Panc1 (cell line): ENCODE measurements at regions not wholly inside any gene's neighbourhood (a gene's known extent, or its start where the extent isn't known, plus 50 kb on each side); places are given as distances from the start of the nearest gene placed in this dataset.

Experiments
- ATAC-seq: fragments of 200-7000 bp; cut with Tn5 transposase; 2 replicates; pipeline ENCODE4 v1.9.1; 2020; ENCODE audit warnings: mild to moderate bottlenecking, moderate library complexity
- BruUV-seq: library from RNA; stranded (reverse); fragments of 400-500 nt; replicated peaks from 2 replicates; lab custom pipeline; 2021; lab: Mats Ljungman, UMichigan
- CTCF ChIA-PET: fragments of 300-600 bp; sonication (Branson Sonifier 250); formaldehyde crosslinking; loops from one replicate; lab custom pipeline; 2022; ENCODE audit warnings: antibody characterized with exemption; lab: Charles Lee
- POLR2A ChIA-PET: fragments of 300-600 bp; sonication (Branson Sonifier 250); formaldehyde crosslinking; loops from one replicate; lab custom pipeline; 2022; ENCODE audit warnings: antibody characterized with exemption; lab: Charles Lee
- DNase-seq: peaks from one replicate; pipeline ENCODE4 v3.0.0-alpha.2; 2010; ENCODE audit warnings: low read depth, low spot score
- H3K27ac ChIP-seq: 2 replicates; pipeline ENCODE4 v1.5.1; 2011; ENCODE audit warnings: mild to moderate bottlenecking, low read length, inconsistent platforms
- H3K27me3 ChIP-seq: fragments of 200-500 bp; sonication (Bioruptor generic); 2 replicates; pipeline ENCODE4 v1.6.0; 2014; ENCODE audit warnings: low read length, inconsistent platforms; ENCODE audit not compliant: control insufficient read depth, insufficient read depth
- H3K36me3 ChIP-seq: fragments of 200-500 bp; sonication (Bioruptor generic); 2 replicates; pipeline ENCODE4 v1.5.1; 2014; ENCODE audit warnings: inconsistent platforms, mild to moderate bottlenecking, low read length, moderate library complexity; ENCODE audit not compliant: control insufficient read depth, insufficient read depth
- H3K4me1 ChIP-seq: 2 replicates; pipeline ENCODE4 v1.5.1; 2011; ENCODE audit warnings: inconsistent platforms, mild to moderate bottlenecking, low read length, moderate library complexity; ENCODE audit not compliant: control insufficient read depth, insufficient read depth
- H3K4me3 ChIP-seq, 2 experiments: 2 replicates each; pipeline ENCODE4 v1.5.1; 2011 to 2012; ENCODE audit warnings: low read depth in 2 of 2, low read length in 2 of 2, mild to moderate bottlenecking in 2 of 2, inconsistent platforms in 1 of 2, moderate library complexity in 1 of 2
- H3K9me3 ChIP-seq: fragments of 200-500 bp; sonication (Bioruptor generic); 2 replicates; pipeline ENCODE4 v1.5.1; 2014; ENCODE audit warnings: low read depth, mild to moderate bottlenecking, inconsistent platforms, low read length, moderate library complexity; ENCODE audit not compliant: control insufficient read depth, insufficient read depth
- POLR2AphosphoS5 ChIP-seq: IDR thresholded peaks from 2 replicates; pipeline ENCODE4 v1.6.1; 2012; ENCODE audit warnings: mild to moderate bottlenecking, low read depth, low read length, moderate library complexity
- SIN3A ChIP-seq: IDR thresholded peaks from 2 replicates; pipeline ENCODE4 v1.6.1; 2012; ENCODE audit warnings: low read depth, mild to moderate bottlenecking, low read length, moderate library complexity, borderline replicate concordance; ENCODE audit not compliant: insufficient read depth
- in situ Hi-C: cut with HindIII; loops from 2 replicates; pipeline ENCODE4 v1.10.0; 2016; ENCODE audit warnings: low sequenced_read_pairs, low pct_unique_long_range_greater_than_20kb
- intact Hi-C: fragments of 100-400 bp; cut with micrococcal nuclease; formaldehyde crosslinking; loops from one replicate; pipeline ENCODE4 v1.10.0; 2022; ENCODE audit not compliant: unreplicated experiment
- TF ChIP-seq, protein P1 (sequence below), 2 experiments: IDR thresholded peaks; 2 replicates each; pipeline ENCODE4 v1.6.1; 2011 to 2012; ENCODE audit warnings: low read depth in 2 of 2, control low read depth in 1 of 2, low read length in 1 of 2, mild to moderate bottlenecking in 1 of 2, moderate library complexity in 1 of 2; ENCODE audit not compliant: insufficient read depth in 1 of 2

GRCh38 chr19:34578751-34579150 lies 97.2 kb downstream of the WTIP start:
- intact Hi-C loops: no loop called here
- no peaks in the 10 kb centered on the region for H3K4me1 ChIP-seq
- no peaks in the 10 kb centered on the region for H3K36me3 ChIP-seq
- ATAC-seq: no peak
- DNase-seq: no peak
- H3K4me3 ChIP-seq: no peak overlapping the region
- no TSS peak for BruUV-seq
- POLR2A ChIA-PET: no interaction called here
- TF ChIP-seq POLR2AphosphoS5: no peak
- no peak for TF ChIP-seq SIN3A
- TF ChIP-seq, protein P1, sequence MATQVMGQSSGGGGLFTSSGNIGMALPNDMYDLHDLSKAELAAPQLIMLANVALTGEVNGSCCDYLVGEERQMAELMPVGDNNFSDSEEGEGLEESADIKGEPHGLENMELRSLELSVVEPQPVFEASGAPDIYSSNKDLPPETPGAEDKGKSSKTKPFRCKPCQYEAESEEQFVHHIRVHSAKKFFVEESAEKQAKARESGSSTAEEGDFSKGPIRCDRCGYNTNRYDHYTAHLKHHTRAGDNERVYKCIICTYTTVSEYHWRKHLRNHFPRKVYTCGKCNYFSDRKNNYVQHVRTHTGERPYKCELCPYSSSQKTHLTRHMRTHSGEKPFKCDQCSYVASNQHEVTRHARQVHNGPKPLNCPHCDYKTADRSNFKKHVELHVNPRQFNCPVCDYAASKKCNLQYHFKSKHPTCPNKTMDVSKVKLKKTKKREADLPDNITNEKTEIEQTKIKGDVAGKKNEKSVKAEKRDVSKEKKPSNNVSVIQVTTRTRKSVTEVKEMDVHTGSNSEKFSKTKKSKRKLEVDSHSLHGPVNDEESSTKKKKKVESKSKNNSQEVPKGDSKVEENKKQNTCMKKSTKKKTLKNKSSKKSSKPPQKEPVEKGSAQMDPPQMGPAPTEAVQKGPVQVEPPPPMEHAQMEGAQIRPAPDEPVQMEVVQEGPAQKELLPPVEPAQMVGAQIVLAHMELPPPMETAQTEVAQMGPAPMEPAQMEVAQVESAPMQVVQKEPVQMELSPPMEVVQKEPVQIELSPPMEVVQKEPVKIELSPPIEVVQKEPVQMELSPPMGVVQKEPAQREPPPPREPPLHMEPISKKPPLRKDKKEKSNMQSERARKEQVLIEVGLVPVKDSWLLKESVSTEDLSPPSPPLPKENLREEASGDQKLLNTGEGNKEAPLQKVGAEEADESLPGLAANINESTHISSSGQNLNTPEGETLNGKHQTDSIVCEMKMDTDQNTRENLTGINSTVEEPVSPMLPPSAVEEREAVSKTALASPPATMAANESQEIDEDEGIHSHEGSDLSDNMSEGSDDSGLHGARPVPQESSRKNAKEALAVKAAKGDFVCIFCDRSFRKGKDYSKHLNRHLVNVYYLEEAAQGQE (IDR thresholded peaks at IDR 0.05; ENCODE audit: insufficient read depth in 1 of 2, low read depth in 2 of 2, low read length in 1 of 2): no peak
- no peaks in the 10 kb centered on the region for H3K9me3 ChIP-seq
- in situ Hi-C loops: no loop called here
- no peak overlapping the region for H3K27ac ChIP-seq
- H3K27me3 ChIP-seq: no peaks in the 10 kb centered on the region
- CTCF ChIA-PET: no interaction called here

DNA sequence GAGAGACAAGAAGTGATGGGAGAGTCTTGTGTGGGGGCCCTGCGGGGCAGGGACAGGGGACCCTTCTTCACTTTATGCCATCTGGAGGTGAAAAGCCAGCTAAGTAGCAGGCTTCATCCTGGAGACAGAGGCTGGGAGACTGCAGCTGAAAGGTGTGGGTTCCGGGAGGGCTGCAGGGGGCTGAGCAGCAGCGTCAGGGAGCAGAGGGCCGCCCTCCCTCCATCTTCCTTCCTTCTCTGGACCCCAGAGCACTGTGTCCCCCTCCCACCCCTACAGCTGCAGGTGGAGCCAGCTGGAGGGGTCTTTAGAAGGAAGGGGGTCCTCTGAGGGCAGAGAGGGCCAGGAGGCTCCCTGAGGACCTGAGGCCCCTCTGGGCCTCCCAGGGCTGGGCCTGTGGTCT lies 96.6 kb downstream of the WTIP start:
- no peaks in the 10 kb centered on the region for H3K27me3 ChIP-seq
- POLR2A ChIA-PET: no interaction called here
- TF ChIP-seq SIN3A: no peak
- TF ChIP-seq, protein P1 (IDR thresholded peaks at IDR 0.05; ENCODE audit: insufficient read depth in 1 of 2, low read depth in 2 of 2, low read length in 1 of 2): no peak
- H3K9me3 ChIP-seq: no peaks in the 10 kb centered on the region
- H3K4me1 ChIP-seq: no peaks in the 10 kb centered on the region
- intact Hi-C loops (no loop called here), in situ Hi-C loops (no loop called here)
- H3K4me3 ChIP-seq: no peak overlapping the region
- DNase-seq (no peak), ATAC-seq (no peak; the same call in 1 of the 2 replicates)
- no peak overlapping the region for H3K27ac ChIP-seq
- H3K36me3 ChIP-seq: no peaks in the 10 kb centered on the region
- no TSS peak for BruUV-seq
- CTCF ChIA-PET: no interaction called here

DNA sequence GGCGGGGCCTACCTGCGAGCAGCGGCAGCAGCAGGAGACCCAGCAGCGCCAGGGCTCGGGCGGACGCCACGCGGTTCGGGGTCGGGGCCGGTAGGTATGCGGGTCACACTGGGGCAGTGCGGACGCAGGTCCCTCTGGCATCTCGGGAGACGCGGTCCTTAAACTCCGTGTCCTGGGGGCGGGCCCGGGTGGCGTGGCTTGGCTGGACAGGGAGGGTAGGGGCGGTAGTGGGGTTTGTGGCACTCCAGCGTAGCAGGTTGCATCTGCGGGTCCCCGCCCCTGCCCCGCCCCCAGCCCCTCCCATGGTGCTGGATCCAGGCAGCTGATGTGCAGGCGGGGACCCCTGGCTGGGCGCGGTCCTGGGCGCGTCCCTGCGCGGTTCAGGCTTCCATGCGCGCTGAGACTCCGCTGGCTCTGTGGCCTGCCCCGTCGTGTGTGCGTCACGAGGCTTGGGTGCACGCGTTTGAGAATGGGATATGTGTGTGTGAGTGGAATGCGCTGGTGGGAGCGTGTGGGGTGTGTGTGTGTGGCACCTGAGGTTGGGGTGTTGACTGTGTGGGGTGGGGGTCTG lies 96.1 kb downstream of the WTIP start:
- BruUV-seq: no TSS peak
- Histone ChIP-seq H3K36me3 (no peaks in the 10 kb centered on the region), H3K9me3 (no peaks in the 10 kb centered on the region), H3K4me1 (no peaks in the 10 kb centered on the region), H3K27ac (no peak overlapping the region), H3K27me3 (no peaks in the 10 kb centered on the region), H3K4me3 (no peak overlapping the region)
- intact Hi-C loops (no loop called here), in situ Hi-C loops (no loop called here)
- DNase-seq: no peak
- ChIA-PET CTCF (no interaction called here), POLR2A (no interaction called here)
- TF ChIP-seq, protein P1 (IDR thresholded peaks at IDR 0.05; ENCODE audit: insufficient read depth in 1 of 2, low read depth in 2 of 2, low read length in 1 of 2): no peak
- ATAC-seq: no peak
